ENCODE measurements at regions not wholly inside any gene's neighbourhood (a gene's known extent, or its start where the extent isn't known, plus 50 kb on each side); places are given as distances from the start of the nearest gene placed in this dataset.

DNA sequence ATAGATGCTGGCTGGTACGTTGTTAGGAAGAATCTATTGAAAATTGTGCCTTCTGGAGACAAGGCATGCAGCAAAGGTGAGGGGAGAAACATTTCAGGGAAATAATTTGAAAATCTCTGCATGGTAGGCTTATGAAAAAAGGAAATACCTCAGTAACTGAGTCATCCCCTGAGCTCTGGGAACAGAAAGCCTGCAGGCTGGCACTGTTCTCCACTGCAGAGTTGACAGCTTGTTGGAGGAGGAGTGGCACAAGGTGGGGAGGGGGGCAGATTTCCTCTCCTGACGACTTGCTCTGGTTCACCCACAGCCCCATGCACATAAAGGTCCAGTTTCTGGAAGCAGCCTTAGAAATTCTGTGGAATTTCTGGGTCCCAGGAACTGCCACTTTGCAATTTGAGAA is 179.4 kb downstream of the ABHD5 start:
- no peak overlapping the region for H3K9ac ChIP-seq (ENCODE audit: control insufficient read depth, insufficient read depth, low read length)
- 0% methylated on average over 2 of the region's 2 CpGs for WGBS (ENCODE audit: insufficient coverage, insufficient replicate concordance, low lambda C conversion rate, missing lambda C conversion rate)
- CTCF ChIA-PET = interaction anchor here (1.2 to 1.6 kb wide), 2 partner anchors 13 to 14 kb away, joined by 3 to 4 read pairs; no protein-coding TSS in a partner anchor
- RAD21 ChIA-PET (ENCODE audit: unreplicated experiment) = no interaction called here
- H3K27me3 ChIP-seq (replicated peaks in 1 of 2; ENCODE audit: control insufficient read depth in 2 of 2, insufficient read depth in 2 of 2, low read length in 1 of 2) = peaks cover 3 to 10% of the 10 kb centered on the region in 2 experiments; a peak in 2 of 4 replicates
- no peak overlapping the region for H3K4me3 ChIP-seq
- no peaks in the 10 kb centered on the region for H3K36me3 ChIP-seq (ENCODE audit: control insufficient read depth in 2 of 2, insufficient read depth in 2 of 2, low read length in 1 of 2)
- no peak overlapping the region for H3K4me2 ChIP-seq (ENCODE audit: control insufficient read depth, insufficient read depth)
- FAIRE-seq = no peak
- no TSS peak for BruUV-seq (replicated peaks)
- ATAC-seq = no peak
- POLR2A ChIA-PET = no interaction called here
- DNase-seq (ENCODE audit: low read depth, low spot score) = no peak
- no peak for TF ChIP-seq KAT2A (conservative IDR thresholded peaks at IDR 0.05; ENCODE audit: control insufficient read depth, low read depth, low read length)
- no peak for TF ChIP-seq EED (IDR thresholded peaks at IDR 0.05; ENCODE audit: low read depth)
- TF ChIP-seq, protein P1, sequence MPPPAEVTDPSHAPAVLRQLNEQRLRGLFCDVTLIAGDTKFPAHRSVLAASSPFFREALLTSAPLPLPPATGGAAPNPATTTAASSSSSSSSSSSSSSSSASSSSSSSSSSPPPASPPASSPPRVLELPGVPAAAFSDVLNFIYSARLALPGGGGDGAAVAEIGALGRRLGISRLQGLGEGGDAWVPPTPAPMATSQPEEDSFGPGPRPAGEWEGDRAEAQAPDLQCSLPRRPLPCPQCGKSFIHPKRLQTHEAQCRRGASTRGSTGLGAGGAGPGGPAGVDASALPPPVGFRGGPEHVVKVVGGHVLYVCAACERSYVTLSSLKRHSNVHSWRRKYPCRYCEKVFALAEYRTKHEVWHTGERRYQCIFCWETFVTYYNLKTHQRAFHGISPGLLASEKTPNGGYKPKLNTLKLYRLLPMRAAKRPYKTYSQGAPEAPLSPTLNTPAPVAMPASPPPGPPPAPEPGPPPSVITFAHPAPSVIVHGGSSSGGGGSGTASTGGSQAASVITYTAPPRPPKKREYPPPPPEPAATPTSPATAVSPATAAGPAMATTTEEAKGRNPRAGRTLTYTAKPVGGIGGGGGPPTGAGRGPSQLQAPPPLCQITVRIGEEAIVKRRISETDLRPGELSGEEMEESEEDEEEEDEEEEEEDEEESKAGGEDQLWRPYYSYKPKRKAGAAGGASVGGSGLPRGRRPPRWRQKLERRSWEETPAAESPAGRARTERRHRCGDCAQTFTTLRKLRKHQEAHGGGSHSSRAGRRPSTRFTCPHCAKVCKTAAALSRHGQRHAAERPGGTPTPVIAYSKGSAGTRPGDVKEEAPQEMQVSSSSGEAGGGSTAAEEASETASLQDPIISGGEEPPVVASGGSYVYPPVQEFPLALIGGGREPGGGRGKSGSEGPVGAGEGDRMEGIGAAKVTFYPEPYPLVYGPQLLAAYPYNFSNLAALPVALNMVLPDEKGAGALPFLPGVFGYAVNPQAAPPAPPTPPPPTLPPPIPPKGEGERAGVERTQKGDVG (CRISPR knock-in tag; IDR thresholded peaks at IDR 0.05) = no peak
- no peak for TF ChIP-seq SIX5 (IDR thresholded peaks at IDR 0.05; ENCODE audit: low read depth, low read length, severe bottlenecking)
- TF ChIP-seq FOXK2 (IDR thresholded peaks at IDR 0.05) = no peak
- TF ChIP-seq TCF12 (IDR thresholded peaks at IDR 0.05; ENCODE audit: low read depth, low read length) = no peak
- TF ChIP-seq NRF1 (conservative IDR thresholded peaks at IDR 0.05; ENCODE audit: low read depth, low read length) = no peak
- TF ChIP-seq SIN3A (IDR thresholded peaks at IDR 0.05; ENCODE audit: low read depth, low read length) = no peak
- TF ChIP-seq, protein P2, sequence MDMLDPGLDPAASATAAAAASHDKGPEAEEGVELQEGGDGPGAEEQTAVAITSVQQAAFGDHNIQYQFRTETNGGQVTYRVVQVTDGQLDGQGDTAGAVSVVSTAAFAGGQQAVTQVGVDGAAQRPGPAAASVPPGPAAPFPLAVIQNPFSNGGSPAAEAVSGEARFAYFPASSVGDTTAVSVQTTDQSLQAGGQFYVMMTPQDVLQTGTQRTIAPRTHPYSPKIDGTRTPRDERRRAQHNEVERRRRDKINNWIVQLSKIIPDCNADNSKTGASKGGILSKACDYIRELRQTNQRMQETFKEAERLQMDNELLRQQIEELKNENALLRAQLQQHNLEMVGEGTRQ (IDR thresholded peaks at IDR 0.05; ENCODE audit: borderline replicate concordance, low read depth, low read length) = no peak
- no peak for TF ChIP-seq ZNF384 (IDR thresholded peaks at IDR 0.05; ENCODE audit: borderline replicate concordance, low read depth, low read length)
- TF ChIP-seq NFXL1 (IDR thresholded peaks at IDR 0.05; ENCODE audit: borderline replicate concordance) = no peak
- TF ChIP-seq DPF2 (IDR thresholded peaks at IDR 0.05) = no peak
- no peak for TF ChIP-seq NBN (IDR thresholded peaks at IDR 0.05)
- no peak for TF ChIP-seq YY1 (IDR thresholded peaks at IDR 0.05; ENCODE audit: low read depth, low read length)
- no peak for TF ChIP-seq RCOR1 (conservative IDR thresholded peaks at IDR 0.05; ENCODE audit: low read depth, low read length)
- H3K27ac ChIP-seq (ENCODE audit: control insufficient read depth, insufficient read depth) = no peak overlapping the region
- H3K79me2 ChIP-seq (ENCODE audit: control insufficient read depth, insufficient read depth, low read length) = no peaks in the 10 kb centered on the region
- intact Hi-C loops (cut with micrococcal nuclease; ENCODE audit: unreplicated experiment) = no loop called here
- H4K20me1 ChIP-seq (ENCODE audit: control insufficient read depth, insufficient read depth) = 0 out of 2 replicates have a peak, but pooled peaks cover 3% of the 10 kb centered on the region
- SMC1A ChIA-PET (ENCODE audit: uncharacterized antibody, unreplicated experiment) = interaction anchor here (1.1 to 1.6 kb wide), 2 partner anchors 14 to 22 kb away, joined by 3 to 6 read pairs; no protein-coding TSS in a partner anchor
- no peaks in the 10 kb centered on the region for H3K4me1 ChIP-seq (ENCODE audit: control insufficient read depth, insufficient read depth, low read length)
- in situ Hi-C loops (cut with MboI) = no loop called here
- H3K9me3 ChIP-seq (replicated peaks; ENCODE audit: control insufficient read depth, insufficient read depth, low read length) = no peaks in the 10 kb centered on the region
- H2AFZ ChIP-seq (ENCODE audit: control insufficient read depth, low read depth, low read length) = no peak overlapping the region
